ENCODE measurements at regions not wholly inside any gene's neighbourhood (a gene's known extent, or its start where the extent isn't known, plus 50 kb on each side); places are given as distances from the start of the nearest gene placed in this dataset.

DNA sequence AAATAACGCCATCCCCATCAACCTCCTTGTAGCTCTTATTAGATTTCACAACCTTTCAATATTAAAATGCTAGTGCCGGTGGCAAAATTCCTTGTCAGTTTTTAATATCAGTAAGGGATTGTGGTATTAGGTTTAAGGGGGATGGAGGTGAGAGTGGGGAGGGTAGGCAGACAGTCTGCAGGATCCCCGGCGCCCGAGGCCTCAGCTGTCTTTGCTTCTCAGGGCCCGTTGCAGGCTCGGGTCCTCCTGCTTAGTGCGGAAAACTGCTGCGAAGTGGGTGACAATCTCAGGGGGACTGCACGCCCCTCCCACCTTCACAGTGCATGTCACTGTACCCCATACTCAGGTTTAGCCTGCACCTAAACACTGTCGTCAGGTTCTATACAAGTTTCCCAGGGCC, 274.3 kb upstream of the PODXL start:
- TF ChIP-seq, protein P1, sequence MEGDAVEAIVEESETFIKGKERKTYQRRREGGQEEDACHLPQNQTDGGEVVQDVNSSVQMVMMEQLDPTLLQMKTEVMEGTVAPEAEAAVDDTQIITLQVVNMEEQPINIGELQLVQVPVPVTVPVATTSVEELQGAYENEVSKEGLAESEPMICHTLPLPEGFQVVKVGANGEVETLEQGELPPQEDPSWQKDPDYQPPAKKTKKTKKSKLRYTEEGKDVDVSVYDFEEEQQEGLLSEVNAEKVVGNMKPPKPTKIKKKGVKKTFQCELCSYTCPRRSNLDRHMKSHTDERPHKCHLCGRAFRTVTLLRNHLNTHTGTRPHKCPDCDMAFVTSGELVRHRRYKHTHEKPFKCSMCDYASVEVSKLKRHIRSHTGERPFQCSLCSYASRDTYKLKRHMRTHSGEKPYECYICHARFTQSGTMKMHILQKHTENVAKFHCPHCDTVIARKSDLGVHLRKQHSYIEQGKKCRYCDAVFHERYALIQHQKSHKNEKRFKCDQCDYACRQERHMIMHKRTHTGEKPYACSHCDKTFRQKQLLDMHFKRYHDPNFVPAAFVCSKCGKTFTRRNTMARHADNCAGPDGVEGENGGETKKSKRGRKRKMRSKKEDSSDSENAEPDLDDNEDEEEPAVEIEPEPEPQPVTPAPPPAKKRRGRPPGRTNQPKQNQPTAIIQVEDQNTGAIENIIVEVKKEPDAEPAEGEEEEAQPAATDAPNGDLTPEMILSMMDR (conservative IDR thresholded peaks at IDR 0.05; ENCODE audit: low read depth, low read length) = no peak
- no peak for TF ChIP-seq EZH2 (IDR thresholded peaks at IDR 0.05; ENCODE audit: borderline replicate concordance, low read depth, low read length, poor library complexity, severe bottlenecking)

Measured in A673 (cell line).